ENCODE measurements at regions not wholly inside any gene's neighbourhood (a gene's known extent, or its start where the extent isn't known, plus 50 kb on each side); places are given as distances from the start of the nearest gene placed in this dataset.

- DNase-seq (ENCODE audit: low spot score) (no peak), ATAC-seq (no peak)
- H3K27ac ChIP-seq (ENCODE audit: low read depth), result no peak overlapping the region
- no peaks in the 10 kb centered on the region for H3K79me2 ChIP-seq (replicated peaks; ENCODE audit: insufficient read depth)
- no peak for TF ChIP-seq ETS1 (IDR thresholded peaks at IDR 0.05)
- no peak for TF ChIP-seq CTCF (conservative IDR thresholded peaks at IDR 0.05; ENCODE audit: low read depth in 2 of 2)
- no peak for TF ChIP-seq EZH2 (IDR thresholded peaks at IDR 0.05; ENCODE audit: low read depth, unreplicated experiment)
- TF ChIP-seq ZNF114 (CRISPR knock-in tag; IDR thresholded peaks at IDR 0.05), result no peak
- no peak for TF ChIP-seq STAT1 (IDR thresholded peaks at IDR 0.05; ENCODE audit: unreplicated experiment)
- no peak for TF ChIP-seq CREB1 (CRISPR knock-in tag; IDR thresholded peaks at IDR 0.05; ENCODE audit: low read depth)
- no peak for TF ChIP-seq ZNF331 (CRISPR knock-in tag; IDR thresholded peaks at IDR 0.05; ENCODE audit: low read depth)
- no peak for TF ChIP-seq POLR2AphosphoS5 (IDR thresholded peaks at IDR 0.05; ENCODE audit: low read depth)
- TF ChIP-seq REST (IDR thresholded peaks at IDR 0.05; ENCODE audit: unreplicated experiment), result no peak
- no peak for TF ChIP-seq JUNB (IDR thresholded peaks at IDR 0.05; ENCODE audit: unreplicated experiment)
- no peak for TF ChIP-seq ZNF462 (CRISPR knock-in tag; IDR thresholded peaks at IDR 0.05)
- TF ChIP-seq EZH2phosphoT487 (IDR thresholded peaks at IDR 0.05; ENCODE audit: unreplicated experiment), result no peak
- H3K4me3 ChIP-seq, result no peak overlapping the region
- H3K4me1 ChIP-seq (ENCODE audit: insufficient read depth), result no peaks in the 10 kb centered on the region
- H3F3A ChIP-seq (replicated peaks; ENCODE audit: low read depth), result no peaks in the 10 kb centered on the region
- Mint-ChIP-seq H3K27ac (no peak overlapping the region), H3K4me1 (peaks cover 2% of the 10 kb centered on the region; the same call in 2 of the 3 replicates), H3K4me3 (no peak overlapping the region), H3K9me3 (peaks cover 60% of the 10 kb centered on the region), H3K27me3 (ENCODE audit: insufficient read depth, low read depth, poor library complexity) (no peaks in the 10 kb centered on the region), H3K36me3 (ENCODE audit: low read depth) (peaks cover 23% of the 10 kb centered on the region)
- H4K20me1 ChIP-seq (replicated peaks; ENCODE audit: insufficient read depth), result no peaks in the 10 kb centered on the region
- H2AFZ ChIP-seq, result no peak overlapping the region
- 0 out of 2 replicates have a peak, but pooled peaks cover 4% of the 10 kb centered on the region for H3K36me3 ChIP-seq (ENCODE audit: insufficient read depth)
- H3K9me2 ChIP-seq (ENCODE audit: insufficient read depth), result 0 out of 2 replicates have a peak, but pooled peaks cover 2% of the 10 kb centered on the region
- H3K4me2 ChIP-seq, result no peak overlapping the region
- no peaks in the 10 kb centered on the region for H3K27me3 ChIP-seq (ENCODE audit: insufficient read depth)
Measured at GRCh38 chr5:2430606-2431005, 320.9 kb downstream of the IRX2 start.

Measured in GM23338 (cell line).